Mammary epithelial cell (primary cell): ENCODE measurements at regions not wholly inside any gene's neighbourhood (a gene's known extent, or its start where the extent isn't known, plus 50 kb on each side); places are given as distances from the start of the nearest gene placed in this dataset.

Experiments
- CTCF ChIP-seq, 2 donors: IDR thresholded peaks in 1 of 2; conservative IDR thresholded peaks in 1 of 2; 2 replicates each; pipeline ENCODE4 v1.5.1; 2011 to 2012; ENCODE audit warnings: inconsistent platforms in 2 of 2, low read length in 2 of 2, mild to moderate bottlenecking in 2 of 2, control low read depth in 1 of 2, low read depth in 1 of 2; ENCODE audit not compliant: insufficient read depth in 1 of 2; ENCODE audit errors: extremely low read depth in 1 of 2
- EZH2 ChIP-seq: IDR thresholded peaks from 2 replicates; pipeline ENCODE4 v1.6.1; 2012; ENCODE audit warnings: low read length, inconsistent platforms, borderline replicate concordance

- TF ChIP-seq EZH2 (no peak), CTCF (conservative IDR thresholded peaks at IDR 0.05 in 1 of 2, IDR thresholded peaks at IDR 0.05 in 1 of 2; ENCODE audit: extremely low read depth in 1 of 2, insufficient read depth in 1 of 2, low read depth in 1 of 2, low read length in 2 of 2) (no peak)
Observed at GRCh38 chr14:71235875-71236274, 328.6 kb downstream of the PCNX1 start.
